H1 (cell line): ENCODE measurements at regions not wholly inside any gene's neighbourhood (a gene's known extent, or its start where the extent isn't known, plus 50 kb on each side); places are given as distances from the start of the nearest gene placed in this dataset.

Experiments
- CHD1 ChIP-seq: IDR thresholded peaks from 2 replicates; pipeline ENCODE4 v1.6.1; 2012; ENCODE audit warnings: low read depth, low read length, improper control_type of control experiment
- CHD7 ChIP-seq: fragments of 300-600 bp; sonication (generic); IDR thresholded peaks from 2 replicates; pipeline ENCODE4 v1.7.1; 2012; ENCODE audit warnings: low read length, moderate library complexity, mild to moderate bottlenecking, inconsistent platforms; ENCODE audit not compliant: insufficient replicate concordance
- NANOG ChIP-seq: IDR thresholded peaks from 2 replicates; pipeline ENCODE4 v1.6.1; 2011; ENCODE audit warnings: low read length, low read depth, mild to moderate bottlenecking, inconsistent platforms; ENCODE audit not compliant: insufficient read depth, poor library complexity, severe bottlenecking
- POLR2AphosphoS5 ChIP-seq: IDR thresholded peaks from 2 replicates; pipeline ENCODE4 v1.6.1; 2011; ENCODE audit warnings: low read depth, low read length
- TEAD4 ChIP-seq: IDR thresholded peaks from 2 replicates; pipeline ENCODE4 v1.6.1; 2012; ENCODE audit warnings: low read depth, low read length, inconsistent platforms, mixed read lengths

GRCh38 chr9:134993416-134993815 is 75.7 kb upstream of the FCN1 start (continued):
- TF ChIP-seq CHD7 (no peak), POLR2AphosphoS5 (no peak), CHD1 (no peak), NANOG (no peak), TEAD4 (no peak)
